Heart left ventricle (tissue), 16 donors: ENCODE measurements at regions not wholly inside any gene's neighbourhood (a gene's known extent, or its start where the extent isn't known, plus 50 kb on each side); places are given as distances from the start of the nearest gene placed in this dataset.

ENCODE experiments used
- ATAC-seq, 4 donors: fragments of 200-7000 bp; cut with Tn5 transposase; one replicate each; pipeline ENCODE4 v1.9.1; 2020 to 2022; ENCODE audit warnings: moderate library complexity in 4 of 4, mild to moderate bottlenecking in 3 of 4, moderate number of reproducible peaks in 1 of 4
- DNase-seq, 5 donors: peaks; one replicate each; pipeline ENCODE4 v3.0.0-alpha.2; 2020
- H3K27ac ChIP-seq, 12 donors: fragments of 200-600 bp; sonication (generic) in 4 of 12; one replicate each; pipeline versions ENCODE4 v1.5.0 to v1.8.0; 2016 to 2022; ENCODE audit warnings: mild to moderate bottlenecking in 2 of 12
- H3K27me3 ChIP-seq, 9 donors: fragments of 200-600 bp; sonication (generic) in 2 of 9; one replicate each; pipeline versions ENCODE4 v1.5.1 to v1.8.0; 2016 to 2022; ENCODE audit warnings: mild to moderate bottlenecking in 3 of 9
- H3K36me3 ChIP-seq, 9 donors: fragments of 200-600 bp; sonication (generic) in 2 of 9; one replicate each; pipeline versions ENCODE4 v1.5.0 to v1.8.0; 2018 to 2022; ENCODE audit warnings: mild to moderate bottlenecking in 2 of 9
- H3K4me1 ChIP-seq, 12 donors: fragments of 200-600 bp; sonication (generic) in 4 of 12; one replicate each; pipeline versions ENCODE4 v1.5.0 to v1.8.0; 2016 to 2022; ENCODE audit warnings: mild to moderate bottlenecking in 3 of 12
- H3K4me3 ChIP-seq, 12 donors: fragments of 200-600 bp; sonication (generic) in 4 of 12; one replicate each; pipeline versions ENCODE4 v1.5.0 to v1.8.0; 2017 to 2022; ENCODE audit warnings: mild to moderate bottlenecking in 9 of 12, moderate library complexity in 4 of 12
- H3K9me3 ChIP-seq, 12 donors: fragments of 200-600 bp; sonication (generic) in 4 of 12; one replicate each; pipeline versions ENCODE4 v1.5.0 to v1.8.0; 2016 to 2022; ENCODE audit warnings: mild to moderate bottlenecking in 1 of 12
- POLR2A ChIP-seq, 2 donors: fragments of 450-650 bp; IDR thresholded peaks; one replicate each; pipeline ENCODE4 v1.6.1; 2017; ENCODE audit warnings: antibody characterized with exemption in 2 of 2, mild to moderate bottlenecking in 2 of 2, moderate library complexity in 2 of 2
- WGBS, 4 donors: extraction: QIAGEN DNeasy Blood & Tissue Kit in 2 of 4; methylation state at CpG; one replicate each; pipeline versions ENCODE4 v1.1.5 to v1.1.7; 2013 to 2018; 5-methylcytosine and 5-hydroxymethylcytosine counted together
- intact Hi-C, 10 donors: fragments of 100-400 bp; cut with DNase I; formaldehyde crosslinking; loops; one replicate each; pipeline versions ENCODE4 v1.11.1 to v1.14.2; 2022
- TF ChIP-seq, protein P1 (sequence below), 12 donors: fragments of 200-600 bp; sonication (generic) in 4 of 12; IDR thresholded peaks; one replicate each; pipeline versions ENCODE4 v1.5.0 to v1.8.0; 2018 to 2022; ENCODE audit warnings: antibody characterized with exemption in 12 of 12, mild to moderate bottlenecking in 5 of 12
- donor health status: ischemic (EF 13 %, LVEDD 7.1; RV severe dilation, severe dysfunction).
- donor health status: healthy with polysubstance abuse.
- donor health status: DM: no; HTN: yes; CAD: no.
- donor health status: DM: no; HTN: no; CAD: no.
- donor health status: ischemic (EF 25% LVEDD 6.9; RV normal size, moderate dysfunction).
- donor health status: ischemic (EF 25% LVEDD 5.7; RV mildly dilated, moderate dysfunction).
- donor health status: healthy.
- donor health status: DM: yes; HTN: yes; CAD: no.
- donor health status: ischemic (EF 35%, LVEDD 5.7; RV mildly dilated, moderate dysfunction).
- donor health status: nonischemic (EF 11% LVEDD 7.7; RV severe dilation, severe dysfunction).
- donor health status: DM: yes; HTN: yes; CAD: no.
- donor health status: PGD.
- donor health status: ischemic (EF 29% LVEDD 5.4; RV normal size, mild dysfunction).
- donor health status: nonischemic (EF 23%, LVEDD 6.1; RV moderate dilation, normal function).

DNA sequence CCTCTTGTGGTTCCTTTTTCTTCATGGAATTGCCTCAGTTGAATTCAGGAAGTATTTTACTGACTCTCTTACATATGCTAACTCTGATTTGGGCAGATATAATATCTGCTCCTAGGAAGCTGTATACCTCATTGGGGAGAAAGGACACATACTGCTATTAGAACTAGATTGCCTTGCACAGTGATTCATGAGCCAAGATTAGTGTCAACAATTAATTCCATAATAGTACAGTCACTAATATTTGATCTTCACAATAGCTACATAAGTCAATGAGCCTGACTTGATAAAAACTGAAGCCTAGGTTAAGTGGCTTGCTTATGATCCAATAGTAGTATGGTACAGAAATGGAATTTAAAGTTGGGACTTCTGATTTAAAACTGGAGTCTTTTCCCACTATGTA is 127.6 kb downstream of the ETAA1 start:
- TF ChIP-seq POLR2A (IDR thresholded peaks at IDR 0.05) = no peak
- TF ChIP-seq, protein P1, sequence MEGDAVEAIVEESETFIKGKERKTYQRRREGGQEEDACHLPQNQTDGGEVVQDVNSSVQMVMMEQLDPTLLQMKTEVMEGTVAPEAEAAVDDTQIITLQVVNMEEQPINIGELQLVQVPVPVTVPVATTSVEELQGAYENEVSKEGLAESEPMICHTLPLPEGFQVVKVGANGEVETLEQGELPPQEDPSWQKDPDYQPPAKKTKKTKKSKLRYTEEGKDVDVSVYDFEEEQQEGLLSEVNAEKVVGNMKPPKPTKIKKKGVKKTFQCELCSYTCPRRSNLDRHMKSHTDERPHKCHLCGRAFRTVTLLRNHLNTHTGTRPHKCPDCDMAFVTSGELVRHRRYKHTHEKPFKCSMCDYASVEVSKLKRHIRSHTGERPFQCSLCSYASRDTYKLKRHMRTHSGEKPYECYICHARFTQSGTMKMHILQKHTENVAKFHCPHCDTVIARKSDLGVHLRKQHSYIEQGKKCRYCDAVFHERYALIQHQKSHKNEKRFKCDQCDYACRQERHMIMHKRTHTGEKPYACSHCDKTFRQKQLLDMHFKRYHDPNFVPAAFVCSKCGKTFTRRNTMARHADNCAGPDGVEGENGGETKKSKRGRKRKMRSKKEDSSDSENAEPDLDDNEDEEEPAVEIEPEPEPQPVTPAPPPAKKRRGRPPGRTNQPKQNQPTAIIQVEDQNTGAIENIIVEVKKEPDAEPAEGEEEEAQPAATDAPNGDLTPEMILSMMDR (IDR thresholded peaks at IDR 0.05) = no peak
- intact Hi-C loops = no loop called here
- Histone ChIP-seq H3K36me3 (no peaks in the 10 kb centered on the region), H3K27me3 (no peaks in the 10 kb centered on the region), H3K4me1 (no peaks in the 10 kb centered on the region), H3K4me3 (no peak overlapping the region), H3K9me3 (peaks cover 0 to 4% (median 0%) of the 10 kb centered on the region in 12 donors), H3K27ac (peak overlapping the region in 1 of 12 donors; percentile 63)
- ATAC-seq (no peak), DNase-seq (no peak)

DNA sequence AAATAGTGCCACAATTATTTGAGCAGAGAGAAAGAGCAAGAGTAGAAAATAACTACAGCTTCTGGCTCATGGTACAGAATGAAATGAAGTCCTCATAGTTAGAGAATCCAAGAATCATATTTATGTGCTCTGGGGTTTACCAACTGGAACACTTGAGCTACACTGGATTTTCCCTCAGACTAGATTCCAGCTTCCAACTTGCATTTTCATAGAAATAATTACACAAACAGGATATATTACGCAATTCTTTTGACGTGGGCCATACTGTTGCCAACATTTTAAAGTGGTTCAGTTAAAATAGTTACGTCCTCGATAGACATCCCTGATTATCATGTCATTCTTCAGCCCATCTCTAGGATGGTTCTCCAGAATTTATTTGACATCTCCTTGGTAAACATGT is 129.2 kb downstream of the ETAA1 start:
- TF ChIP-seq POLR2A (IDR thresholded peaks at IDR 0.05) = no peak
- TF ChIP-seq, protein P1 (IDR thresholded peaks at IDR 0.05) = no peak
- Histone ChIP-seq H3K27ac (peak overlapping the region in 6 of 12 donors; percentile 7 to 63 (median 32)), H3K4me1 (no peaks in the 10 kb centered on the region), H3K4me3 (no peak overlapping the region), H3K36me3 (no peaks in the 10 kb centered on the region), H3K9me3 (peaks cover 0 to 4% (median 0%) of the 10 kb centered on the region in 12 donors), H3K27me3 (no peaks in the 10 kb centered on the region)
- DNase-seq (no peak), ATAC-seq (peak in 3 of 4 donors; percentile 33 to 61 (median 59))
- 43 to 56% (median 48%) methylated on average over 4 of the region's 4 CpGs for WGBS, 4 donors
- intact Hi-C loops = no loop called here

- WGBS, 4 donors = 83 to 88% (median 85%) methylated on average over 5 of the region's 5 CpGs
Observed at GRCh38 chr2:67528320-67528719, 131.2 kb downstream of the ETAA1 start.

GRCh38 chr2:67532387-67532786 is 135.3 kb downstream of the ETAA1 start:
- no peak for ATAC-seq
- no peak overlapping the region for H3K27ac ChIP-seq
- intact Hi-C loops = no loop called here
- WGBS, 4 donors = 68 to 89% (median 79%) methylated on average over 1 of the region's 1 CpG
- DNase-seq = no peak
- H3K4me3 ChIP-seq = no peak overlapping the region
- no peaks in the 10 kb centered on the region for H3K36me3 ChIP-seq
- H3K4me1 ChIP-seq = no peaks in the 10 kb centered on the region
- no peaks in the 10 kb centered on the region for H3K27me3 ChIP-seq
- H3K9me3 ChIP-seq = peaks cover 0 to 6% (median 0%) of the 10 kb centered on the region in 12 donors
- no peak for TF ChIP-seq POLR2A (IDR thresholded peaks at IDR 0.05)
- TF ChIP-seq, protein P1 (IDR thresholded peaks at IDR 0.05) = no peak

More at GRCh38 chr2:67528320-67528719, 131.2 kb downstream of the ETAA1 start:
- no peaks in the 10 kb centered on the region for H3K27me3 ChIP-seq
- H3K36me3 ChIP-seq = no peaks in the 10 kb centered on the region
- H3K9me3 ChIP-seq = peaks cover 0 to 4% (median 0%) of the 10 kb centered on the region in 12 donors
- DNase-seq = no peak
- TF ChIP-seq, protein P1 (IDR thresholded peaks at IDR 0.05) = no peak
- no peak for TF ChIP-seq POLR2A (IDR thresholded peaks at IDR 0.05)
- peak overlapping the region in 1 of 12 donors; percentile 10 for H3K27ac ChIP-seq
- H3K4me1 ChIP-seq = no peaks in the 10 kb centered on the region
- ATAC-seq = no peak
- intact Hi-C loops = no loop called here
- H3K4me3 ChIP-seq = no peak overlapping the region
